ENCODE measurements at regions not wholly inside any gene's neighbourhood (a gene's known extent, or its start where the extent isn't known, plus 50 kb on each side); places are given as distances from the start of the nearest gene placed in this dataset.

DNA sequence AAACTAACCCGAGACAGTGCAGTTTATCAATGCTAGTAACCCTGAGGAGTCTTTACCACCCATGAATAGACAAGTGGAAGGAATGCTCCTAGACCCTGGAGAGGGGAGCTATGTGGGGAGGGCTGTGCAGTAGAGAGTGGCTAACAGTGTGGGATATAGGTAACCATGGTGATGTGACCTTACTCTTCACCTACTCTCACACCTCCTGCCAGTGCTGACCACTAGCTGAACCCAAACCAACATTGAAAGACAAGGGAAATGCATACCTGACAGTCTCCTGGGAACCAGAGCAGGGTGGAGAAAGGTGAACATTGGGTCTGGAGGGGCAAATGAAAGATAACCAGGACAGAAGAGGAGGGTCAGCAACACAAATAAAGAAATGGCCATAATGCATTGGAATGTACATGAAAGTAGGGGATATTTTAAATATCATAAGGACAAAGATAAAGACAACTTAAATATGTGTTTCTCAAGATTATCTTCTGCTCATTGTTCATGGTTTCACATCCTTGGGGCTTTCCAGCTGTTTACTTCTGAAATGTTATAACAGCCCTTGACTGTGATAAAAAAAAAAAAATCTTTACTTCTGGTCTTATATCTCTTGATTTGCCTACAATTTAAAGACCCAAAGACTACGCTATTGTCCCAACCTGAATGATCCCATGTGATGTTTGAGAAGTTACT, 983.3 kb upstream of the TENM4 start:
- 92% methylated on average over 2 of the region's 2 CpGs for WGBS
- Histone ChIP-seq H4K91ac (ENCODE audit: low read length) (no peak overlapping the region), H3K9ac (ENCODE audit: low read length) (no peak overlapping the region), H2BK5ac (ENCODE audit: low read depth, low read length, poor library complexity, severe bottlenecking) (no peak overlapping the region), H3K14ac (ENCODE audit: low read length in 2 of 2) (no peak overlapping the region), H3K4me3 (ENCODE audit: insufficient read depth in 1 of 2, low read depth in 1 of 2, low read length in 2 of 2) (no peak overlapping the region), H3K23ac (ENCODE audit: low read length in 2 of 2) (no peak overlapping the region), H2AFZ (ENCODE audit: low read depth, low read length) (no peak overlapping the region), H3K9me3 (ENCODE audit: control insufficient read depth, low read length) (no peaks in the 10 kb centered on the region), H3K4me2 (ENCODE audit: low read length, poor library complexity, severe bottlenecking) (no peak overlapping the region), H4K8ac (ENCODE audit: low read length) (no peak overlapping the region), H2BK12ac (ENCODE audit: low read length in 2 of 2) (no peak overlapping the region), H3K27me3 (ENCODE audit: control insufficient read depth in 1 of 2, insufficient read depth in 1 of 2, low read length in 2 of 2) (no peaks in the 10 kb centered on the region), H3K27ac (ENCODE audit: low read length, poor library complexity, severe bottlenecking) (no peak overlapping the region), H2BK120ac (ENCODE audit: low read depth, low read length) (no peak overlapping the region), H3K36me3 (ENCODE audit: control insufficient read depth in 1 of 2, insufficient read depth in 2 of 2, low read depth in 1 of 2, low read length in 2 of 2) (no peaks in the 10 kb centered on the region), H2BK15ac (ENCODE audit: low read depth, poor library complexity, severe bottlenecking) (no peak overlapping the region), H3K4me1 (ENCODE audit: control insufficient read depth, insufficient read depth, low read depth, low read length) (no peaks in the 10 kb centered on the region), H2AK5ac (ENCODE audit: low read length, severe bottlenecking) (no peak overlapping the region), H3K18ac (ENCODE audit: low read depth in 1 of 2, low read length in 2 of 2) (no peak overlapping the region), H3K4ac (ENCODE audit: low read depth in 1 of 2, low read length in 2 of 2) (no peak overlapping the region), H3K79me1 (replicated peaks; ENCODE audit: low read length, poor library complexity, severe bottlenecking) (no peaks in the 10 kb centered on the region)
- no peak for DNase-seq

DNA sequence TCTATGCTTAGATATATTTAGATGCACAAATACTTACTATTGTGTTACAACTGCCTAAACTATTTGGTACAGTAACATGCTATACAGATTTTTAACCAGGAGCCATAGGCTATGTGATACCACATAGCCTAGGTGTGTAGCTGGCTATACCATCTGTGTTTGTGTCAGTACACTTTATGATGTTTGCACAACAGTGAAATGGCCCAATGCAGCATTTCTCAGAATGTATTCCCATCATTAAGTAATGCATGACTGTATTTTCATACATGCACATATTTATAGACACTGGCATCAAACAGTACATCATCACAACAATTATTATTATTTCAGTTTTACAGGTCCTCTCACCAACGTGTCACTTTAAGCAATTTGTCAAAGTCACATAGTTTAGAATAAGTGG, 979.5 kb upstream of the TENM4 start:
- WGBS, result 100% methylated on average over 1 of the region's 1 CpG

DNA sequence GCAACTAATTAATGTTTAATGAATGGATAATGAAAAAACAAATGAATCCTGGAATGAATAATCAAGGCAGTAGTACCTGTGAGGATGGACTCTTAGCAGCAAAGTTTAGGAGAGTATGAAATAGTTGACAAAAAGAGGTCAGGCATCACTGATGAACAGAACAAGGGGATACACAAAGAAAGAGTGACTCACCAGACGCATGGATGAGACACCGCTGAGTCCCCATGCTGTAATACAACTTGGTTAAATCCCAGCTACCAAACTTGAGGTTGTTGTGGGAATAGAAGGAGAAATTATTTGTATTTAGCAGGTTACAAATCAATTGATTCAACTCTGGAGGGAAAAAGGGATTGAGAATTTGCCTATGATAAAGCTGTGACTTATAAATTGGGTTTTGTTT, 976.9 kb upstream of the TENM4 start:
- WGBS, result 84% methylated on average over 2 of the region's 2 CpGs
- H3K27ac ChIP-seq (ENCODE audit: low read length, poor library complexity, severe bottlenecking), result no peak overlapping the region
- no peak overlapping the region for H4K8ac ChIP-seq (ENCODE audit: low read length)
- no peak overlapping the region for H2BK5ac ChIP-seq (ENCODE audit: low read depth, low read length, poor library complexity, severe bottlenecking)
- H3K27me3 ChIP-seq (ENCODE audit: control insufficient read depth in 1 of 2, insufficient read depth in 1 of 2, low read length in 2 of 2), result no peaks in the 10 kb centered on the region
- H3K79me1 ChIP-seq (replicated peaks; ENCODE audit: low read length, poor library complexity, severe bottlenecking), result no peaks in the 10 kb centered on the region
- no peak overlapping the region for H3K4ac ChIP-seq (ENCODE audit: low read depth in 1 of 2, low read length in 2 of 2)
- H3K4me2 ChIP-seq (ENCODE audit: low read length, poor library complexity, severe bottlenecking), result no peak overlapping the region
- H3K14ac ChIP-seq (ENCODE audit: low read length in 2 of 2), result no peak overlapping the region
- DNase-seq, result no peak
- H2AFZ ChIP-seq (ENCODE audit: low read depth, low read length), result no peak overlapping the region
- H2BK12ac ChIP-seq (ENCODE audit: low read length in 2 of 2), result no peak overlapping the region
- no peaks in the 10 kb centered on the region for H3K36me3 ChIP-seq (ENCODE audit: control insufficient read depth in 1 of 2, insufficient read depth in 2 of 2, low read depth in 1 of 2, low read length in 2 of 2)
- H2BK15ac ChIP-seq (ENCODE audit: low read depth, poor library complexity, severe bottlenecking), result no peak overlapping the region
- H3K4me3 ChIP-seq (ENCODE audit: insufficient read depth in 1 of 2, low read depth in 1 of 2, low read length in 2 of 2), result no peak overlapping the region
- H4K91ac ChIP-seq (ENCODE audit: low read length), result no peak overlapping the region
- H3K9ac ChIP-seq (ENCODE audit: low read length), result no peak overlapping the region
- no peaks in the 10 kb centered on the region for H3K9me3 ChIP-seq (ENCODE audit: control insufficient read depth, low read length)
- no peak overlapping the region for H2BK120ac ChIP-seq (ENCODE audit: low read depth, low read length)
- no peak overlapping the region for H3K23ac ChIP-seq (ENCODE audit: low read length in 2 of 2)
- H2AK5ac ChIP-seq (ENCODE audit: low read length, severe bottlenecking), result no peak overlapping the region
- H3K18ac ChIP-seq (ENCODE audit: low read depth in 1 of 2, low read length in 2 of 2), result no peak overlapping the region
- H3K4me1 ChIP-seq (ENCODE audit: control insufficient read depth, insufficient read depth, low read depth, low read length), result no peaks in the 10 kb centered on the region

More for the DNA sequence above, 979.5 kb upstream of the TENM4 start:
- Histone ChIP-seq H3K18ac (ENCODE audit: low read depth in 1 of 2, low read length in 2 of 2) (no peak overlapping the region), H3K4me3 (ENCODE audit: insufficient read depth in 1 of 2, low read depth in 1 of 2, low read length in 2 of 2) (no peak overlapping the region), H3K23ac (ENCODE audit: low read length in 2 of 2) (no peak overlapping the region), H2AK5ac (ENCODE audit: low read length, severe bottlenecking) (no peak overlapping the region), H4K8ac (ENCODE audit: low read length) (no peak overlapping the region), H2BK5ac (ENCODE audit: low read depth, low read length, poor library complexity, severe bottlenecking) (no peak overlapping the region), H3K4me1 (ENCODE audit: control insufficient read depth, insufficient read depth, low read depth, low read length) (no peaks in the 10 kb centered on the region), H3K9ac (ENCODE audit: low read length) (no peak overlapping the region), H3K36me3 (ENCODE audit: control insufficient read depth in 1 of 2, insufficient read depth in 2 of 2, low read depth in 1 of 2, low read length in 2 of 2) (no peaks in the 10 kb centered on the region), H3K79me1 (replicated peaks; ENCODE audit: low read length, poor library complexity, severe bottlenecking) (no peaks in the 10 kb centered on the region), H3K4ac (ENCODE audit: low read depth in 1 of 2, low read length in 2 of 2) (no peak overlapping the region), H3K4me2 (ENCODE audit: low read length, poor library complexity, severe bottlenecking) (no peak overlapping the region), H2BK15ac (ENCODE audit: low read depth, poor library complexity, severe bottlenecking) (no peak overlapping the region), H2AFZ (ENCODE audit: low read depth, low read length) (no peak overlapping the region), H3K27ac (ENCODE audit: low read length, poor library complexity, severe bottlenecking) (no peak overlapping the region), H3K9me3 (ENCODE audit: control insufficient read depth, low read length) (no peaks in the 10 kb centered on the region), H3K14ac (ENCODE audit: low read length in 2 of 2) (no peak overlapping the region), H3K27me3 (ENCODE audit: control insufficient read depth in 1 of 2, insufficient read depth in 1 of 2, low read length in 2 of 2) (no peaks in the 10 kb centered on the region), H2BK120ac (ENCODE audit: low read depth, low read length) (no peak overlapping the region), H2BK12ac (ENCODE audit: low read length in 2 of 2) (no peak overlapping the region), H4K91ac (ENCODE audit: low read length) (no peak overlapping the region)
- DNase-seq, result no peak

DNA sequence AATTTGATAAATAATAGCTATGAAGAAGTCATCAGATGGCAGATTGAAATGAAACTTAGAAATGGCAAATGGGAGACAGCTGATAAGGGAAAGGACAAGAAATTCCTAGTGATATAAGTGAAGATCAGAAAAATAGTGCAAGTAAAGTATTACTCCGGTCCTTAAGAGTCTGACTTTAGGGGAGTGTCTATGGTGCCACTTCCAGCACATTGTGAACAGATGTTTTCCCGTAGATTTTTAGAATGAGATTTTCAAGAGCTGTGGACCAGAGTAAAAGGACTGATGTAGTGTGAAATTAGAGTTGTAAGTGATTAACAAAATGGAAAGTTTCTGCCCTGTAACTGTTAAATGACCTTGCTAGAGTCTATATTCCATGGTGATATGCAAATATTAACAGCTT, 974.8 kb upstream of the TENM4 start:
- Histone ChIP-seq H2BK120ac (ENCODE audit: low read depth, low read length) (no peak overlapping the region), H3K4me1 (ENCODE audit: control insufficient read depth, insufficient read depth, low read depth, low read length) (no peaks in the 10 kb centered on the region), H2AK5ac (ENCODE audit: low read length, severe bottlenecking) (no peak overlapping the region), H3K4me3 (ENCODE audit: insufficient read depth in 1 of 2, low read depth in 1 of 2, low read length in 2 of 2) (no peak overlapping the region), H2BK5ac (ENCODE audit: low read depth, low read length, poor library complexity, severe bottlenecking) (no peak overlapping the region), H3K18ac (ENCODE audit: low read depth in 1 of 2, low read length in 2 of 2) (no peak overlapping the region), H3K4me2 (ENCODE audit: low read length, poor library complexity, severe bottlenecking) (no peak overlapping the region), H3K27me3 (ENCODE audit: control insufficient read depth in 1 of 2, insufficient read depth in 1 of 2, low read length in 2 of 2) (no peaks in the 10 kb centered on the region), H3K9me3 (ENCODE audit: control insufficient read depth, low read length) (no peaks in the 10 kb centered on the region), H4K91ac (ENCODE audit: low read length) (no peak overlapping the region), H2AFZ (ENCODE audit: low read depth, low read length) (no peak overlapping the region), H2BK15ac (ENCODE audit: low read depth, poor library complexity, severe bottlenecking) (no peak overlapping the region), H3K9ac (ENCODE audit: low read length) (no peak overlapping the region), H3K27ac (ENCODE audit: low read length, poor library complexity, severe bottlenecking) (no peak overlapping the region), H3K79me1 (replicated peaks; ENCODE audit: low read length, poor library complexity, severe bottlenecking) (no peaks in the 10 kb centered on the region), H3K14ac (ENCODE audit: low read length in 2 of 2) (no peak overlapping the region), H3K4ac (ENCODE audit: low read depth in 1 of 2, low read length in 2 of 2) (no peak overlapping the region), H4K8ac (ENCODE audit: low read length) (no peak overlapping the region), H3K36me3 (ENCODE audit: control insufficient read depth in 1 of 2, insufficient read depth in 2 of 2, low read depth in 1 of 2, low read length in 2 of 2) (no peaks in the 10 kb centered on the region), H2BK12ac (ENCODE audit: low read length in 2 of 2) (no peak overlapping the region), H3K23ac (ENCODE audit: low read length in 2 of 2) (no peak overlapping the region)
- 90% methylated on average over 2 of the region's 2 CpGs for WGBS
- DNase-seq, result no peak
